ENCODE measurements at regions not wholly inside any gene's neighbourhood (a gene's known extent, or its start where the extent isn't known, plus 50 kb on each side); places are given as distances from the start of the nearest gene placed in this dataset.
"Not testable (repeated sequence)": the region's sequence is repeated elsewhere in the genome, so short reads cannot be mapped to it uniquely, and the experiment has no call there.

DNA sequence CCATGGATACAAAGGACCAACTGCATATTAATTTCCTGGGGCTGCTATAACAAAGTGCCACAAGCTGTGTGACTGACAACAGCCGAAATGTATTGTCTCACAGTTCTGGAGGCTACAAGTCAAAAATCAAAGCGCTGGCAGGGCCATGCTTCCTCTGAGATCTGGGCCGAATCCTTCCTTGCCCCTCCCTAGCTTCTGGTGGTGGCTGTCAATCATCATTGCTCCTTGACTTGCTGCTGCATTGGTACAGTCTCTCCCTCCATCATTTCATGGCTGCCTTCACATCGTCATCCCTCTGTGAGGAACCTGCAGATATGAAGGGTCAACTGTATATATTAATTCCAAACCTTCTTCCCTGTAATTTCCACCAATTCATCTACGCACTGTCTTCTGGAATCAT lies 118.3 kb downstream of the EXOC5 start:
- TF ChIP-seq, protein P1, sequence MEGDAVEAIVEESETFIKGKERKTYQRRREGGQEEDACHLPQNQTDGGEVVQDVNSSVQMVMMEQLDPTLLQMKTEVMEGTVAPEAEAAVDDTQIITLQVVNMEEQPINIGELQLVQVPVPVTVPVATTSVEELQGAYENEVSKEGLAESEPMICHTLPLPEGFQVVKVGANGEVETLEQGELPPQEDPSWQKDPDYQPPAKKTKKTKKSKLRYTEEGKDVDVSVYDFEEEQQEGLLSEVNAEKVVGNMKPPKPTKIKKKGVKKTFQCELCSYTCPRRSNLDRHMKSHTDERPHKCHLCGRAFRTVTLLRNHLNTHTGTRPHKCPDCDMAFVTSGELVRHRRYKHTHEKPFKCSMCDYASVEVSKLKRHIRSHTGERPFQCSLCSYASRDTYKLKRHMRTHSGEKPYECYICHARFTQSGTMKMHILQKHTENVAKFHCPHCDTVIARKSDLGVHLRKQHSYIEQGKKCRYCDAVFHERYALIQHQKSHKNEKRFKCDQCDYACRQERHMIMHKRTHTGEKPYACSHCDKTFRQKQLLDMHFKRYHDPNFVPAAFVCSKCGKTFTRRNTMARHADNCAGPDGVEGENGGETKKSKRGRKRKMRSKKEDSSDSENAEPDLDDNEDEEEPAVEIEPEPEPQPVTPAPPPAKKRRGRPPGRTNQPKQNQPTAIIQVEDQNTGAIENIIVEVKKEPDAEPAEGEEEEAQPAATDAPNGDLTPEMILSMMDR (conservative IDR thresholded peaks at IDR 0.05), result no peak
- no peak overlapping the region for H3K27ac ChIP-seq

DNA sequence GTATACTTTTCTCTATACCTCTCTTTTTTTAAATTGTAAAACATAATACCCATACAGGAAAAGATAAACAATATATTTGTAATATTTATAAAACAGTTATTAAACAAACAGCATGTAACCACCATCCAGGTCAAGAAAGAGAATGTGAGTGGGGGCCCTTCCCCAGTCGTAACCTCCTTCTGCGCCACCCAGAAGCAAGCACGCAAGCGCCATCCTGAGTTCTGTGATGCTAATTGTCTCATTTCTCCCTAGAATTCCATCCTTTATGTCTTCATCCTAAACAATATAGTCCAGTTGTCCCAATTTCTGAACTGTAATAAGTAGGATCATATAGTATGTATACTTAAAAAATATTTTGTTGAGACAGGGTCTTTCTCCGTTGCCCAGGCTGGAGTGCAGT lies 129.5 kb downstream of the EXOC5 start:
- TF ChIP-seq, protein P1 (conservative IDR thresholded peaks at IDR 0.05), result no peak
- no peak overlapping the region for H3K27ac ChIP-seq

- peak overlapping the region; percentile 30; the same call in 1 of the 2 replicates for H3K27ac ChIP-seq
- TF ChIP-seq, protein P1 (conservative IDR thresholded peaks at IDR 0.05), result no peak
Observed at GRCh38 chr14:57136669-57137328, 131.9 kb downstream of the EXOC5 start.

DNA sequence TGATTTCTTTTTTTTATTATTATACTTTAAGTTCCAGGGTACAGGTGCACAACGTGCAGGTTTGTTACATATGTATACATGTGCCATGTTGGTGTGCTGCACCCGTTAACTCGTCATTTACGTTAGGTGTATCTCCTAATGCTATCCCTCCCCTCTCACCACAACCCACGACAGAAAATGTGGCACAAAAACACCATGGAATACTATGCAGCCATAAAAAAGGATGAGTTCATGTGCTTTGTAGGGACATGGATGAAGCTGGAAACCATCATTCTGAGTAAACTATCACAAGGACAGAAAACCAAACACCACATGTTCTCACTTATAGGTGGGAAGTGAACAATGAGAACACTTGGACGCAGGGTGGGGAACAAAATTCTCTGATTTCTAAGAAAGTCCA lies 140.9 kb downstream of the EXOC5 start:
- H3K27ac ChIP-seq, result not testable (repeated sequence)

DNA sequence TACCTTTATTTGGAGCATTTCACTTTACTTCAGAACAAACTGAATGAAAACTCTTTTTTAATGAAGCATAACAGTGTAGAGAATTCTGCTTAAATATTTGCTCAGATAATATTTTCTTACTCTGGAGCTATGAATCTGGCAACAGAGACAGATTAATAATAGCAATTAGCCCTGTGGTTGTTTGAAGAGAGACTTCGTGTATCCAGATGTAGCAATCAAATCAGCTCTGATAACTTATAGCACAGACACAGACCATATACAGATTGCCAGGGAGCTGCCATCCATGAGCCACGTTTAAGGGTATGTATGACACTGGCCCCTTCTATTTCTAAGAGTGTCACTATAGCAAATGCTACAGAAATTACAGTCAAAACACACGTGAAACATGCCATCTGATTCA lies 146.6 kb downstream of the EXOC5 start:
- peak overlapping the region; percentile 2; the same call in 1 of the 2 replicates for H3K27ac ChIP-seq
- TF ChIP-seq, protein P1 (conservative IDR thresholded peaks at IDR 0.05), result no peak

GRCh38 chr14:57112072-57112807 lies 156.5 kb downstream of the EXOC5 start:
- TF ChIP-seq, protein P1 (conservative IDR thresholded peaks at IDR 0.05), result peak; percentile 27
- peak overlapping the region; percentile 76 for H3K27ac ChIP-seq

- not testable (repeated sequence) for H3K27ac ChIP-seq
Observed at GRCh38 chr14:57110411-57110810, 158.3 kb downstream of the EXOC5 start.

DNA sequence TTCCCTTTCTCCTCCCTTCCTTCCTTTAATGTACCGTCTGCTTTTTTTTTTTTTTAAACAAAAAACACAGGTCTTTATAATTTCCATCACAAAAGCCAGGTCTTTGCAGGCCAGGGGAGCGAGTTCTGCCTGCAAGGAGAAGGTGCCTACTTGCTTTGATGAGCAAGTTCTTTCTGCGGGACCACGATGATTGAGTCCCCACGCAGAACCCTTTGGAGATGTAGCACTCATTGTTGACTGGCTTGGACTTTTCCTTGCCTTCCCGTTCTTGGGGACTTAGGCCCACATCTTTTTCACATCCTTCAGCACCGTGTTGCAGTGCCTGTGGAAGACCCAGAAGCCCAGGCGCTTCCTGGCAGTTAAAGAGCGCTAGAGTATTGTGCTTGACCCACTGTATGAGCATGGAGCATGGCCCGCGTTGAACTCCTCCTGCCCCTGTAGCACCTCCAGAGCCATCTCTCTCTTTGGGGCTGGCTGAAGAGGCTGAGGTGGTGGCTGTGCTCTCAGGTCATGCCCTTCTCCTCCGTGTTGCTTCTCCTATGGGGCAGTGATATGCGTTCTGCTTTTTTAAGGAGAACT lies 177.6 kb downstream of the EXOC5 start:
- TF ChIP-seq, protein P1 (conservative IDR thresholded peaks at IDR 0.05), result no peak
- no peak overlapping the region for H3K27ac ChIP-seq

Measured in VCaP (cell line).